Keratinocyte (primary cell): ENCODE measurements at regions not wholly inside any gene's neighbourhood (a gene's known extent, or its start where the extent isn't known, plus 50 kb on each side); places are given as distances from the start of the nearest gene placed in this dataset.

ENCODE experiments used
- CTCF ChIP-seq, 3 experiments: IDR thresholded peaks in 1 of 3; conservative IDR thresholded peaks in 1 of 3; optimal IDR thresholded peaks in 1 of 3; 2 replicates in 2 of 3; 3 replicates in 1 of 3; pipeline versions ENCODE3 to v1.5.1; 2011; ENCODE audit warnings: low read length in 3 of 3, mild to moderate bottlenecking in 3 of 3, moderate library complexity in 2 of 3, control low read depth in 1 of 3, inconsistent platforms in 1 of 3; ENCODE audit not compliant: insufficient read depth in 2 of 3; ENCODE audit errors: extremely low read depth in 1 of 3
- EZH2 ChIP-seq: IDR thresholded peaks from one replicate; pipeline ENCODE4 v1.6.1; 2012; ENCODE audit warnings: inconsistent platforms, mild to moderate bottlenecking, low read length, moderate library complexity

- TF ChIP-seq CTCF (optimal IDR thresholded peaks at IDR 0.05 in 1 of 3, IDR thresholded peaks at IDR 0.05 in 1 of 3, conservative IDR thresholded peaks at IDR 0.05 in 1 of 3; ENCODE audit: extremely low read depth in 1 of 3, insufficient read depth in 2 of 3, low read length in 3 of 3) = no peak
- no peak for TF ChIP-seq EZH2
These were observed 619.5 kb upstream of the CDH5 start for GRCh38 chr16:65746941-65747340.
